GM21423 (cell line): ENCODE measurements at regions not wholly inside any gene's neighbourhood (a gene's known extent, or its start where the extent isn't known, plus 50 kb on each side); places are given as distances from the start of the nearest gene placed in this dataset.
"Not testable (repeated sequence)": the region's sequence is repeated elsewhere in the genome, so short reads cannot be mapped to it uniquely, and the experiment has no call there.

Source experiments
- ATAC-seq: cut with Tn5 transposase; IDR thresholded peaks from one replicate; pipeline ENCODE4 v1.9.1; 2021; ENCODE audit warnings: mild to moderate bottlenecking, moderate library complexity; ENCODE audit not compliant: unreplicated experiment

DNA sequence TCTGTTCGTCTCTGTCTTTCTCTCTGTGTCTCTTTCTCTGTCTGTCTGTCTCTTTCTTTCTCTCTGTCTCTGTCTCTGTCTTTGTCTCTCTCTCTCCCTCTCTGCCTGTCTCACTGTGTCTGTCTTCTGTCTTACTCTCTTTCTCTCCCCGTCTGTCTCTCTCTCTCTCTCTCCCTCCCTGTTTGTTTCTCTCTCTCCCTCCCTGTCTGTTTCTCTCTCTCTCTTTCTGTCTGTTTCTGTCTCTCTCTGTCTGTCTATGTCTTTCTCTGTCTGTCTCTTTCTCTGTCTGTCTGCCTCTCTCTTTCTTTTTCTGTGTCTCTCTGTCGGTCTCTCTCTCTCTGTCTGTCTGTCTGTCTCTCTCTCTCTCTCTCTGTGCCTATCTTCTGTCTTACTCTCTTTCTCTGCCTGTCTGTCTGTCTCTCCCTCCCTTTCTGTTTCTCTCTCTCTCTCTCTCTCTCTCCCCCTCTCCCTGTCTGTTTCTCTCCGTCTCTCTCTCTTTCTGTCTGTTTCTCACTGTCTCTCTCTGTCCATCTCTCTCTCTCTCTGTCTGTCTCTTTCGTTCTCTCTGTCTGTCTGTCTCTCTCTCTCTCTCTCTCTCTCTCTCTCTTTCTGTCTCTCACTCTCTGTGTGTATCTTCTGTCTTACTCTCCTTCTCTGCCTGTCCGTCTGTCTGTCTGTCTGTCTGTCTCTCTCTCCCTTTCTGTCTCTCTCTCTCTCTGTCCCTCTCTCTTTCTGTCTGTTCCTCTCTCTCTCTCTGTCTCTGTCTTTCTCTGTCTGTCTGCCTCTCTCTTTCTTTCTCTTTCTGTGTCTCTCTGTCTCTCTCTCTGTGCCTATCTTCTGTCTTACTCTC lies 2065.9 kb upstream of the TPTE start:
- peak; percentile 63 for ATAC-seq

DNA sequence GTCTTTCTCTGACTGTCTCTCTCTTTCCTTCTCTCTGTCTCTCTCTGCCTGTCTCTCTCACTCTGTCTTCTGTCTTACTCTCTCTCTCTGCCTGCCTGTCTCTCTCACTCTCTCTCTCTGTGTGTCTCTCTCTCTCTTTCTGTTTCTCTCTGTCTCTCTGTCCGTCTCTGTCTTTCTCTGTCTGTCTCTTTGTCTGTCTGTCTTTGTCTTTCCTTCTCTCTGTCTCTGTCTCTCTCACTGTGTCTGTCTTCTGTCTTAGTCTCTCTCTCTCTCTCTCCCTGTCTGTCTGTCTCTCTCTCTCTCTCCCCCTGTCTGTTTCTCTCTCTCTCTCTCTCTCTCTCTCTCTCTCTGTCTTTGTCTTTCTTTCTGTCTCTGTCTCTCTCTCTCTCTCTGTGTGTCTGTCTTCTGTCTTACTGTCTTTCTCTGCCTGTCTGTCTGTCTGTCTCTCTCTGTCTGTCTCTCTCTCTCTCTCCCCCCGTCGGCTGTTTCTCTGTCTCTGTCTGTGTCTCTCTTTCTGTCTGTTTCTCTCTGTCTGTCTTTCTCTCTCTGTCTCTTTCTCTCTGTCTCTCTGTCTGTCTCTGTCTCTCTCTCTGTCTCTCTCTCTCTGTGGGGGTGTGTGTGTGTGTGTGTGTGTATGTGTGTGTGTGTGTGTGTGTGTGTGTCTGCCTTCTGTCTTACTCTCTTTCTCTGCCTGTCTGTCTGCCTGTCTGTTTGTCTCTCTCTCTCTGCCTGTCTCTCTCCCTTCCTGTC lies 2056.8 kb upstream of the TPTE start:
- ATAC-seq: peak; percentile 80

DNA sequence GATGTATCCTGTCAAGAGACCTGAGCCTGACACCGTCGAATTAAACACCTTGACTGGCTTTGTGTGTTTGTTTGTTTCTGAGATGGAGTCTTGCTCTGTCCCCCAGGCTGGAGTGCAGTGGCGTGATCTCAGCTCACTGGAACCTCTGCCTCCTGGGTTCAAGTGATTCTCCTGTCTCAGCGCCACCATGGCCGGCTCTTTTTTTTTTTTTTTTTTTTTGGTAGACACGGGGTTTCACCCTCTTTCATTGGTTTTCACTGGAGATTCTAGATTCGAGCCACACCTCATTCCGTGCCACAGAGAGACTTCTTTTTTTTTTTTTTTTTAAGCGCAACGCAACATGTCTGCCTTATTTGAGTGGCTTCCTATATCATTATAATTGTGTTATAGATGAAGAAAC lies 2054.7 kb upstream of the TPTE start:
- ATAC-seq: not testable (repeated sequence)
